ENCODE measurements at regions not wholly inside any gene's neighbourhood (a gene's known extent, or its start where the extent isn't known, plus 50 kb on each side); places are given as distances from the start of the nearest gene placed in this dataset.

- TF ChIP-seq, protein P1, sequence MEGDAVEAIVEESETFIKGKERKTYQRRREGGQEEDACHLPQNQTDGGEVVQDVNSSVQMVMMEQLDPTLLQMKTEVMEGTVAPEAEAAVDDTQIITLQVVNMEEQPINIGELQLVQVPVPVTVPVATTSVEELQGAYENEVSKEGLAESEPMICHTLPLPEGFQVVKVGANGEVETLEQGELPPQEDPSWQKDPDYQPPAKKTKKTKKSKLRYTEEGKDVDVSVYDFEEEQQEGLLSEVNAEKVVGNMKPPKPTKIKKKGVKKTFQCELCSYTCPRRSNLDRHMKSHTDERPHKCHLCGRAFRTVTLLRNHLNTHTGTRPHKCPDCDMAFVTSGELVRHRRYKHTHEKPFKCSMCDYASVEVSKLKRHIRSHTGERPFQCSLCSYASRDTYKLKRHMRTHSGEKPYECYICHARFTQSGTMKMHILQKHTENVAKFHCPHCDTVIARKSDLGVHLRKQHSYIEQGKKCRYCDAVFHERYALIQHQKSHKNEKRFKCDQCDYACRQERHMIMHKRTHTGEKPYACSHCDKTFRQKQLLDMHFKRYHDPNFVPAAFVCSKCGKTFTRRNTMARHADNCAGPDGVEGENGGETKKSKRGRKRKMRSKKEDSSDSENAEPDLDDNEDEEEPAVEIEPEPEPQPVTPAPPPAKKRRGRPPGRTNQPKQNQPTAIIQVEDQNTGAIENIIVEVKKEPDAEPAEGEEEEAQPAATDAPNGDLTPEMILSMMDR (IDR thresholded peaks at IDR 0.05): no peak
- no peak for TF ChIP-seq POLR2A (IDR thresholded peaks at IDR 0.05)
These were observed 113.3 kb upstream of the CAND1 start for GRCh38 chr12:67155863-67156262.
